Retinal pigment epithelial cell (primary cell): ENCODE measurements at regions not wholly inside any gene's neighbourhood (a gene's known extent, or its start where the extent isn't known, plus 50 kb on each side); places are given as distances from the start of the nearest gene placed in this dataset.

Source experiments
- DNase-seq: peaks from one replicate; pipeline ENCODE4 v3.0.0-alpha.2; 2010; ENCODE audit warnings: low read depth
- H3K4me3 ChIP-seq: 2 replicates; pipeline ENCODE4 v1.5.1; 2011; ENCODE audit warnings: mild to moderate bottlenecking, low read length, control low read depth, moderate library complexity
- TF ChIP-seq, protein P1 (sequence below): conservative IDR thresholded peaks from 2 replicates; pipeline ENCODE4 v1.5.1; 2011; ENCODE audit warnings: low read depth, low read length, control low read depth, inconsistent platforms

DNA sequence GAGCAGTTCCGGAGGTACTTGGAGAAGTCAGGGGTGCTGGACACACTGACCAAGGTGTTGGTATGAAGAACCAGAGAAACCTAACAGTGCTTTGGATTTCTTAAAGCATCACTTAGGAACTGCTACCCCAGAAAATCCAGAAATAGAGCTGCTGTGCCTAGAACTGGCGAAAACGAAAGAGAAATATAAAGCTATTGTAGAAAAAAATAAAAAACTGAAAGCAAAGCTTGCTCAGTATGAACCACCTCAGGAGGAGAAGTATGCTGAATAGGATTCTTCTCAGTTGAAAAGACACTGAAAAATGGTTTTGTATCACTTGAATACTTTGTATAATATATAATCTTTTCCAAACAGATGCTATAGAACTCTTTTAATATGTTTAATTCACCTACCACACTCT, 106.3 kb upstream of the PMFBP1 start:
- TF ChIP-seq, protein P1, sequence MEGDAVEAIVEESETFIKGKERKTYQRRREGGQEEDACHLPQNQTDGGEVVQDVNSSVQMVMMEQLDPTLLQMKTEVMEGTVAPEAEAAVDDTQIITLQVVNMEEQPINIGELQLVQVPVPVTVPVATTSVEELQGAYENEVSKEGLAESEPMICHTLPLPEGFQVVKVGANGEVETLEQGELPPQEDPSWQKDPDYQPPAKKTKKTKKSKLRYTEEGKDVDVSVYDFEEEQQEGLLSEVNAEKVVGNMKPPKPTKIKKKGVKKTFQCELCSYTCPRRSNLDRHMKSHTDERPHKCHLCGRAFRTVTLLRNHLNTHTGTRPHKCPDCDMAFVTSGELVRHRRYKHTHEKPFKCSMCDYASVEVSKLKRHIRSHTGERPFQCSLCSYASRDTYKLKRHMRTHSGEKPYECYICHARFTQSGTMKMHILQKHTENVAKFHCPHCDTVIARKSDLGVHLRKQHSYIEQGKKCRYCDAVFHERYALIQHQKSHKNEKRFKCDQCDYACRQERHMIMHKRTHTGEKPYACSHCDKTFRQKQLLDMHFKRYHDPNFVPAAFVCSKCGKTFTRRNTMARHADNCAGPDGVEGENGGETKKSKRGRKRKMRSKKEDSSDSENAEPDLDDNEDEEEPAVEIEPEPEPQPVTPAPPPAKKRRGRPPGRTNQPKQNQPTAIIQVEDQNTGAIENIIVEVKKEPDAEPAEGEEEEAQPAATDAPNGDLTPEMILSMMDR, result no peak
- DNase-seq, result no peak
- no peak overlapping the region for H3K4me3 ChIP-seq

DNA sequence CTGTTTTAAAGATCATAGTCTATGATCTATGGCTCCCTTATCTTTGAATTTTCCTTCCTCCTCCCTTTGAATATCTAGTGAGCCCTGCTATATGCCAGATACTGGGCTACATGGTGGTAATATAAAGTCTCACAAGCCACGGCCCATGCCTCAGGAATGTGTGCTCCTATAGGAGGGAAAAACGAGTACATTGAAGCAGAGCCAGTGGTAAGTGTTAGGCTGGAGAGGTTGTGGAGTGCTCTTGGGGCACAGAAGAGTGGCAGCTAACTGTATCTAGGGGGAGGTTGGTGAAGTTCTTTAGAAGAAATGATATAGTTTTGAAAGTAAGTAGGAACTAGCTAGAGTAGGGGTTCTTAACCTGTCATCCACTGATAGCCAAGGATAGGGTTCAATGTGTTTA, 105.8 kb upstream of the PMFBP1 start:
- no peak overlapping the region for H3K4me3 ChIP-seq
- no peak for DNase-seq
- TF ChIP-seq, protein P1, result no peak

DNA sequence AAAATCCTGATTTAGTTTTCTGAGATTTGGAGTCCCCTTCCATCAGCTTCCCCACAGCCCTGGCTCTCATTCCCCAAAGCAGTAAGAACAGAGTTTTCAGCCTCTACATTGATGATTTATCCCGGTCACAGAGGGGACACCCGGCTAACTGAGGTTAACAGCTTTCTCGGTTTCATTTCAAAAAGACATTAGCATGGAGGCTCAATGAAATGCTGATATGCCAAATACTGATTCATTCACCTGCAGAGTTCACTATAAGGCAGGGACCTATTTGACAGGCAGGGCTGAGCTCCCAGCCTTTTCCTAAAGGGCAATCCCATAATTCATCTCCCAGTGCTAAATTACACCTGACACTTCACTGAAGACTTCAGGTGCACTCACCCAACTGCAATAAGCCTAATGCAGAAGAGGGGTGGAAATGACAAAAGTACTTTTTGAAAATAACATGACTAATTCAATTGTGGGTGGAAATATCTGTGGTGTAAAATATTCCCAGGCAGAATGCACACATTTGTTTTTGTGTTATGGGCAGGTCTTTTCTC, 99.8 kb upstream of the PMFBP1 start:
- TF ChIP-seq, protein P1, result no peak
- DNase-seq, result no peak
- H3K4me3 ChIP-seq, result no peak overlapping the region

DNA sequence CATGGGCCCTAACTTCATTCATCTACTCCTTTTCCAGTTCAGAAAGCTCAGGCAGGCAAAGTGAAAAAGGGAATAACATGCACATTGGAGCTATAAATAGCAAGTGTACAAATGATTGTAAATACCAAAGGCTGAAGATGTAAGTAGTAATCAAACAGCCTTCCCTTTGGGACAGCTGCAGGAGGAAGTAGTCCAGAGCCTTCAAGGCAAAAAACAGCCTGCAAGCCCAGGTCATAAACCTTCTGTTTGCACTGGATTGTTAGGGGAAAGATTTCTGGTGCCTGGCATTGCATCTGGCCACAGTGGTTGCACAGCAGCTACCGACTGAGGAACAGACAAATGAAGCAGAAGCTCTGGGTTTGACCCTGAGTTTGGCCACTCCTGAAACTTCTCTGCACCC, 98.6 kb upstream of the PMFBP1 start:
- DNase-seq, result no peak
- H3K4me3 ChIP-seq, result no peak overlapping the region
- TF ChIP-seq, protein P1, result no peak

DNA sequence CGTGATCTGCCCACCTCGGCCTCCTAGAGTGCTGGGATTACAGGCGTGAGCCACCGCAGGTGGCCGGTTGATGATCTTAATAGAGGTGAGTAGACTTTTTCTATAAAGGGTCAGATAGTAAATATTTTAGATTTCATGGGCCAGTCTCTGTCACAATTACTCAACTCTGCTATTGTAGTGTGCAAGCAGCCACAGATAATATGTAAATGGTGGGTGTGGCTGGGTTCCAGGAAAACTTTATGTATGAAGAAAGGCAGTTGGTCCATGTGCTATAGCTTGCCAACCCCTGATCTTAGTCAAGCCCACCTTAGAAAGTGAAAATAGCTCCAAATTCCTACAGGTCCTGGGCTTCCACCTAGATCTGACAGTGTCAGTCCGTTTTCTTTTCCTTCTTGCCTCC, 94.9 kb upstream of the PMFBP1 start:
- TF ChIP-seq, protein P1, result no peak
- no peak for DNase-seq
- no peak overlapping the region for H3K4me3 ChIP-seq

DNA sequence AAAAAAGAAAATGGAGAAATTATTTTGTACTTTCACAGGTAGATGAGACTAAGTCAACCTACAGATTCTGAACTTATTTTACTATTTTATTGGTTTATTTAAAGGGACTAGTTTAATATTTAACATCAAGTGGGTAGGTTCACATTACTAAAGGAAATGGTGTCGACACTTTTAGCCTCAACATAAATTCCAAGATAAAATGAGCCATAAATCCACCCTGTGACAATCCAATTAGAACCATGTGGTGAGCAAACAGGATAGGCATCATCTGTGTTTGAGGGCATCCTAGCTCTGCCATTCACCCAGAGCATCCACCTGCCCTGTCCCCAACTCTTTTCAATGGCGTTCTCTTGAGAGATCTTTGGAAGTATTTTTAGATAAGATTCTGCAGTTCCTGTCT, 92.8 kb upstream of the PMFBP1 start:
- H3K4me3 ChIP-seq, result no peak overlapping the region
- TF ChIP-seq, protein P1, result no peak
- no peak for DNase-seq

DNA sequence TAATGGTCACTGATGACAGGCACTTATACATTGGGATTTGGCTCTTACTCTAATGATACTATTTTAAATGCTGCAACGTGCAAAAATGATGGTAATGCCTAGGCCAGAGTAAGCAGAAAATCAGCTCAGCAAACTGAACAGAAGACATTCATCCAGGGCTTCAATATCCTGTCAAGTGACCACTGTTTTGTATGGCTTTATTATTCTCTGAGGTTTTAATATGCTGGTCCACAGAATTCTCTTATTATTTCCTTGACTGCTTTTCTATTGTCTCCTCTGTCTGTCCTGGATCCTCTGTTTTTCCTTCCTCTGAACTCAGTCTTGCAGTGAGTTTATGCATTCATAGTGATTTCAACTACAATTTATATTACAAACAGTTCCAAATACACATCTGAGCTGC, 90.8 kb upstream of the PMFBP1 start:
- DNase-seq, result no peak
- TF ChIP-seq, protein P1, result no peak
- H3K4me3 ChIP-seq, result no peak overlapping the region
